Naive thymus-derived CD4-positive, alpha-beta T cell (primary cell): ENCODE measurements at regions not wholly inside any gene's neighbourhood (a gene's known extent, or its start where the extent isn't known, plus 50 kb on each side); places are given as distances from the start of the nearest gene placed in this dataset.

Experiments
- ATAC-seq: fragments of 150-1000 bp; cut with Tn5 transposase; 2 replicates; pipeline ENCODE4 v1.10.0; 2021; ENCODE audit warnings: mild to moderate bottlenecking, moderate library complexity
- CTCF ChIA-PET: fragments of 350-600 bp; sonication (Branson Sonifier 250); formaldehyde crosslinking; loops from one replicate; lab custom pipeline; 2021; ENCODE audit warnings: antibody characterized with exemption; lab: Charles Lee
- POLR2A ChIA-PET: fragments of 350-600 bp; sonication (Branson Sonifier 250); formaldehyde crosslinking; loops from one replicate; lab custom pipeline; 2021; ENCODE audit warnings: antibody characterized with exemption, inconsistent platforms; lab: Charles Lee
- DNase-seq, 9 donors: peaks; one replicate each; pipeline versions ENCODE4 v3.0.0 to v3.0.0-alpha.2; 2020 to 2022; ENCODE audit warnings: mixed read lengths in 1 of 9
- H3K27ac ChIP-seq: one replicate; pipeline ENCODE4 v1.7.0; 2013; ENCODE audit warnings: mild to moderate bottlenecking, low read depth, low read length, moderate library complexity
- H3K27me3 ChIP-seq, 2 donors: one replicate each; pipeline ENCODE4 v1.7.0; 2013; ENCODE audit warnings: low read length in 2 of 2, mild to moderate bottlenecking in 2 of 2, moderate library complexity in 2 of 2; ENCODE audit not compliant: control insufficient read depth in 2 of 2, insufficient read depth in 2 of 2
- H3K36me3 ChIP-seq, 3 experiments: 1 replicate in 2 of 3; 2 replicates in 1 of 3; pipeline ENCODE4 v1.7.0; 2013; ENCODE audit warnings: low read length in 3 of 3, mild to moderate bottlenecking in 3 of 3, moderate library complexity in 1 of 3; ENCODE audit not compliant: insufficient read depth in 3 of 3, control insufficient read depth in 2 of 3
- H3K4me1 ChIP-seq, 2 donors: one replicate each; pipeline ENCODE4 v1.7.0; 2013; ENCODE audit warnings: low read length in 2 of 2, mild to moderate bottlenecking in 2 of 2, moderate library complexity in 1 of 2; ENCODE audit not compliant: control insufficient read depth in 2 of 2, insufficient read depth in 2 of 2
- H3K4me3 ChIP-seq: 2 replicates; pipeline ENCODE4 v1.7.0; 2013; ENCODE audit warnings: mild to moderate bottlenecking, low read length
- H3K9me3 ChIP-seq, 3 experiments: 1 replicate in 2 of 3; 2 replicates in 1 of 3; pipeline ENCODE4 v1.7.0; 2013; ENCODE audit warnings: low read length in 3 of 3; ENCODE audit not compliant: control insufficient read depth in 2 of 3
- H3K27ac Mint-ChIP-seq, 9 donors: one replicate each; pipeline ENCODE4 v1.8.0; 2020 to 2022; ENCODE audit warnings: mixed read lengths in 9 of 9, mild to moderate bottlenecking in 8 of 9, moderate library complexity in 5 of 9, inconsistent platforms in 2 of 9
- H3K27me3 Mint-ChIP-seq, 5 donors: one replicate each; pipeline ENCODE4 v1.8.0; 2021 to 2022; ENCODE audit warnings: mixed read lengths in 5 of 5, mild to moderate bottlenecking in 1 of 5
- H3K36me3 Mint-ChIP-seq, 5 donors: one replicate each; pipeline ENCODE4 v1.8.0; 2020 to 2022; ENCODE audit warnings: mixed read lengths in 5 of 5, mild to moderate bottlenecking in 3 of 5, inconsistent platforms in 1 of 5
- H3K4me1 Mint-ChIP-seq, 7 donors: one replicate each; pipeline ENCODE4 v1.8.0; 2020 to 2022; ENCODE audit warnings: mixed read lengths in 7 of 7, mild to moderate bottlenecking in 3 of 7, inconsistent platforms in 1 of 7
- H3K4me3 Mint-ChIP-seq, 10 donors: one replicate each; pipeline ENCODE4 v1.8.0; 2020 to 2022; ENCODE audit warnings: mild to moderate bottlenecking in 10 of 10, mixed read lengths in 10 of 10, moderate library complexity in 6 of 10, inconsistent platforms in 2 of 10
- H3K9me3 Mint-ChIP-seq, 11 donors: one replicate each; pipeline ENCODE4 v1.8.0; 2020 to 2022; ENCODE audit warnings: mixed read lengths in 11 of 11, mild to moderate bottlenecking in 4 of 11, inconsistent platforms in 1 of 11, moderate library complexity in 1 of 11
- intact Hi-C, 2 donors: fragments of 100-400 bp; cut with micrococcal nuclease; formaldehyde crosslinking; loops; one replicate each; pipeline ENCODE4 v1.15.1; 2023

GRCh38 chr4:111699165-111699564, 446.1 kb upstream of the FAM241A start:
- POLR2A ChIA-PET: no interaction called here
- intact Hi-C loops: no loop called here

GRCh38 chr4:111701102-111701501, 444.2 kb upstream of the FAM241A start:
- no peaks in the 10 kb centered on the region for H3K36me3 Mint-ChIP-seq
- Histone ChIP-seq H3K27me3 (no peaks in the 10 kb centered on the region), H3K4me1 (no peaks in the 10 kb centered on the region), H3K27ac (no peak overlapping the region), H3K36me3 (no peaks in the 10 kb centered on the region), H3K9me3 (no peaks in the 10 kb centered on the region), H3K4me3 (no peak overlapping the region)
- ATAC-seq (no peak), DNase-seq (no peak)
- CTCF ChIA-PET: no interaction called here
- H3K27ac Mint-ChIP-seq: no peak overlapping the region
- no peaks in the 10 kb centered on the region for H3K27me3 Mint-ChIP-seq
- H3K4me3 Mint-ChIP-seq: no peak overlapping the region
- intact Hi-C loops: no loop called here
- POLR2A ChIA-PET: no interaction called here
- no peaks in the 10 kb centered on the region for H3K4me1 Mint-ChIP-seq
- peaks cover 0 to 8% (median 0%) of the 10 kb centered on the region in 11 donors for H3K9me3 Mint-ChIP-seq

More at GRCh38 chr4:111699165-111699564, 446.1 kb upstream of the FAM241A start:
- Mint-ChIP-seq H3K36me3 (no peaks in the 10 kb centered on the region), H3K27ac (no peak overlapping the region), H3K4me1 (no peaks in the 10 kb centered on the region), H3K4me3 (no peak overlapping the region), H3K27me3 (no peaks in the 10 kb centered on the region), H3K9me3 (peaks cover 0 to 8% (median 0%) of the 10 kb centered on the region in 11 donors)
- no peak overlapping the region for H3K4me3 ChIP-seq
- CTCF ChIA-PET: no interaction called here
- no peak for DNase-seq
- ATAC-seq: no peak
- H3K36me3 ChIP-seq: no peaks in the 10 kb centered on the region
- H3K9me3 ChIP-seq: no peaks in the 10 kb centered on the region
- no peak overlapping the region for H3K27ac ChIP-seq
- no peaks in the 10 kb centered on the region for H3K27me3 ChIP-seq
- no peaks in the 10 kb centered on the region for H3K4me1 ChIP-seq

- no peaks in the 10 kb centered on the region for H3K4me1 Mint-ChIP-seq
- Histone ChIP-seq H3K4me3 (no peak overlapping the region), H3K4me1 (no peaks in the 10 kb centered on the region), H3K36me3 (no peaks in the 10 kb centered on the region), H3K27me3 (no peaks in the 10 kb centered on the region), H3K27ac (no peak overlapping the region), H3K9me3 (no peaks in the 10 kb centered on the region)
- ChIA-PET CTCF (no interaction called here), POLR2A (no interaction called here)
- DNase-seq (no peak), ATAC-seq (no peak)
- H3K36me3 Mint-ChIP-seq: no peaks in the 10 kb centered on the region
- intact Hi-C loops: no loop called here
- H3K9me3 Mint-ChIP-seq: peaks cover 0 to 3% (median 0%) of the 10 kb centered on the region in 11 donors
- no peaks in the 10 kb centered on the region for H3K27me3 Mint-ChIP-seq
- H3K4me3 Mint-ChIP-seq: no peak overlapping the region
- no peak overlapping the region for H3K27ac Mint-ChIP-seq
These were observed 437.8 kb upstream of the FAM241A start for GRCh38 chr4:111707491-111707890.

GRCh38 chr4:111712093-111712677, 433.1 kb upstream of the FAM241A start:
- H3K4me1 Mint-ChIP-seq: no peaks in the 10 kb centered on the region
- no peaks in the 10 kb centered on the region for H3K9me3 Mint-ChIP-seq
- no peak overlapping the region for H3K27ac Mint-ChIP-seq
- ATAC-seq (no peak), DNase-seq (no peak)
- Histone ChIP-seq H3K4me3 (no peak overlapping the region), H3K4me1 (no peaks in the 10 kb centered on the region), H3K27ac (no peak overlapping the region), H3K9me3 (no peaks in the 10 kb centered on the region), H3K27me3 (no peaks in the 10 kb centered on the region), H3K36me3 (no peaks in the 10 kb centered on the region)
- H3K36me3 Mint-ChIP-seq: no peaks in the 10 kb centered on the region
- intact Hi-C loops: no loop called here
- H3K4me3 Mint-ChIP-seq: no peak overlapping the region
- H3K27me3 Mint-ChIP-seq: no peaks in the 10 kb centered on the region
- ChIA-PET POLR2A (no interaction called here), CTCF (no interaction called here)

GRCh38 chr4:111713276-111713675, 432.0 kb upstream of the FAM241A start:
- no peaks in the 10 kb centered on the region for H3K36me3 Mint-ChIP-seq
- H3K9me3 ChIP-seq: no peaks in the 10 kb centered on the region
- ChIA-PET POLR2A (no interaction called here), CTCF (no interaction called here)
- intact Hi-C loops: no loop called here
- no peak overlapping the region for H3K4me3 Mint-ChIP-seq
- H3K27ac ChIP-seq: no peak overlapping the region
- no peaks in the 10 kb centered on the region for H3K27me3 ChIP-seq
- H3K4me3 ChIP-seq: no peak overlapping the region
- H3K4me1 ChIP-seq: no peaks in the 10 kb centered on the region
- DNase-seq: no peak
- no peaks in the 10 kb centered on the region for H3K9me3 Mint-ChIP-seq
- no peaks in the 10 kb centered on the region for H3K27me3 Mint-ChIP-seq
- no peaks in the 10 kb centered on the region for H3K4me1 Mint-ChIP-seq
- ATAC-seq: no peak
- H3K27ac Mint-ChIP-seq: no peak overlapping the region
- no peaks in the 10 kb centered on the region for H3K36me3 ChIP-seq

GRCh38 chr4:111717921-111718320, 427.3 kb upstream of the FAM241A start:
- DNase-seq (no peak), ATAC-seq (no peak)
- Mint-ChIP-seq H3K27me3 (no peaks in the 10 kb centered on the region), H3K4me1 (no peaks in the 10 kb centered on the region), H3K27ac (no peak overlapping the region), H3K36me3 (no peaks in the 10 kb centered on the region), H3K4me3 (no peak overlapping the region), H3K9me3 (peaks cover 0 to 5% (median 0%) of the 10 kb centered on the region in 11 donors)
- H3K9me3 ChIP-seq: no peaks in the 10 kb centered on the region
- H3K4me1 ChIP-seq: no peaks in the 10 kb centered on the region
- intact Hi-C loops: no loop called here
- H3K27ac ChIP-seq: no peak overlapping the region
- H3K4me3 ChIP-seq: no peak overlapping the region
- ChIA-PET POLR2A (no interaction called here), CTCF (no interaction called here)
- no peaks in the 10 kb centered on the region for H3K27me3 ChIP-seq
- no peaks in the 10 kb centered on the region for H3K36me3 ChIP-seq

DNA sequence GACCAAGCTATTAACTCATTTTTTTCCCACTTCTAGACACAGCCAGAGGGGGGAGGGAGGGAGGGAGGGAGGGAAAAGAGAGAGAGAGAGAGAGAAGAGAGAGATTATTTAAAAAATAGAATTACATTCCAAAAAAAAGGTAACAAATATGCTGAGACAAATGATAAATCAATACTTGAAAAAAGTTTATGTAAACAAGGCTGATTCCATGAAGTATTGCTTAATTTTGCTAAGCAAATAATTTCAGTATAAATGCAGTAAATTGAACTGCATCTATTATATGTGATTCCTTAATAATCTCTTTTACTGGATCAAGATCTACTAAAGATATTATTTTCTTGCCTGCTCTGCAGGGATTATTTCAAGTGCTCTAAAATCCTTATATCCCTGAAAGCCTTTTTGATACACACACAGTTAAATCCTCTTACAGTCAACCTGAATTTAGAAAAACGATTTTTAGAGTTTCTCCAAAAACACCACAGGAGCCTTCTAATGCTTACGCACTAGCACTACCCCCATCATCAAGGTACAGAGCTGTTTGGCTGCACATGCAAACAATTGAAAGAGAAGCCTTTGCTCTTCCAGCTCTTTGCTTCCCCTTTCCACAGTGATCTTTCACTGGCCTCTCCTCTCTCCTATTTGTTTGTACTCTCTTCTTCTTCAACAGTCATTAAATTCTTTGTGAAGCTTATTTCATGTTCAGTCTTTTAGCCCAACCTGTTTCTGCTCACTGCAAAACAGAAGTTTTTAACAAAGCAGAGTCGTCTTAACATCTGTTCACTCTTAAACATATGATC, 426.3 kb upstream of the FAM241A start:
- ATAC-seq (no peak), DNase-seq (no peak)
- Histone ChIP-seq H3K27ac (no peak overlapping the region), H3K4me1 (no peaks in the 10 kb centered on the region), H3K4me3 (no peak overlapping the region), H3K27me3 (no peaks in the 10 kb centered on the region), H3K36me3 (no peaks in the 10 kb centered on the region), H3K9me3 (no peaks in the 10 kb centered on the region)
- CTCF ChIA-PET: no interaction called here
- intact Hi-C loops: no loop called here
- no peaks in the 10 kb centered on the region for H3K27me3 Mint-ChIP-seq
- H3K27ac Mint-ChIP-seq: no peak overlapping the region
- no peak overlapping the region for H3K4me3 Mint-ChIP-seq
- no peaks in the 10 kb centered on the region for H3K36me3 Mint-ChIP-seq
- POLR2A ChIA-PET: no interaction called here
- no peaks in the 10 kb centered on the region for H3K4me1 Mint-ChIP-seq
- peaks cover 0 to 5% (median 0%) of the 10 kb centered on the region in 11 donors for H3K9me3 Mint-ChIP-seq
